Esophagus (tissue), 2 donors: ENCODE measurements at regions not wholly inside any gene's neighbourhood (a gene's known extent, or its start where the extent isn't known, plus 50 kb on each side); places are given as distances from the start of the nearest gene placed in this dataset.
A peak's percentile ranks its signal among the peaks of the same experiment; 100 is the strongest.

Experiments used
- H3K27ac ChIP-seq, 2 donors: one replicate each; pipeline ENCODE4 v1.5.1; 2013; ENCODE audit warnings: low read depth in 2 of 2, mild to moderate bottlenecking in 2 of 2, inconsistent platforms in 1 of 2, low read length in 1 of 2, moderate library complexity in 1 of 2
- H3K27me3 ChIP-seq, 2 donors: one replicate each; pipeline ENCODE4 v1.6.1; 2013; ENCODE audit warnings: low read length in 2 of 2, control low read depth in 1 of 2, mild to moderate bottlenecking in 1 of 2; ENCODE audit not compliant: insufficient read depth in 2 of 2, control insufficient read depth in 1 of 2
- H3K36me3 ChIP-seq, 2 donors: one replicate each; pipeline ENCODE4 v1.6.1; 2013; ENCODE audit warnings: low read length in 1 of 2; ENCODE audit not compliant: control insufficient read depth in 2 of 2, insufficient read depth in 2 of 2
- H3K4me1 ChIP-seq, 2 donors: one replicate each; pipeline ENCODE4 v1.6.1; 2013; ENCODE audit warnings: low read length in 1 of 2; ENCODE audit not compliant: control insufficient read depth in 2 of 2, insufficient read depth in 2 of 2
- H3K4me3 ChIP-seq, 2 donors: one replicate each; pipeline ENCODE4 v1.5.1; 2013; ENCODE audit warnings: low read length in 2 of 2, mild to moderate bottlenecking in 2 of 2, low read depth in 1 of 2, moderate library complexity in 1 of 2
- H3K9me3 ChIP-seq, 2 donors: one replicate each; pipeline ENCODE4 v1.6.1; 2013; ENCODE audit warnings: mild to moderate bottlenecking in 2 of 2, low read depth in 1 of 2, low read length in 1 of 2, moderate library complexity in 1 of 2; ENCODE audit not compliant: control insufficient read depth in 2 of 2, insufficient read depth in 1 of 2
- WGBS, 2 donors: extraction: QIAGEN DNeasy Blood & Tissue Kit; methylation state at CpG; one replicate each; pipeline ENCODE4 v1.1.7; 2013; 5-methylcytosine and 5-hydroxymethylcytosine counted together
- donor health status: healthy with polysubstance abuse.
- donor health status: Bipolar disorder and iron deficiency.

GRCh38 chr10:113425008-113425407, 127.8 kb upstream of the HABP2 start:
- Histone ChIP-seq H3K4me3 (no peak overlapping the region), H3K36me3 (no peaks in the 10 kb centered on the region), H3K9me3 (peaks cover 0 to 7% of the 10 kb centered on the region in 2 donors), H3K27me3 (no peaks in the 10 kb centered on the region), H3K4me1 (no peaks in the 10 kb centered on the region), H3K27ac (peak overlapping the region in 1 of 2 donors; percentile 53)
- 83 to 91% methylated on average over 3 of the region's 3 CpGs for WGBS, 2 donors

- Histone ChIP-seq H3K27ac (no peak overlapping the region), H3K4me1 (no peaks in the 10 kb centered on the region), H3K4me3 (no peak overlapping the region), H3K9me3 (peaks cover 0 to 7% of the 10 kb centered on the region in 2 donors), H3K27me3 (no peaks in the 10 kb centered on the region), H3K36me3 (no peaks in the 10 kb centered on the region)
- WGBS, 2 donors, result 47 to 57% methylated on average over 7 of the region's 7 CpGs
Measured at GRCh38 chr10:113425541-113425951, 127.3 kb upstream of the HABP2 start.

GRCh38 chr10:113426181-113426877, 126.5 kb upstream of the HABP2 start:
- no peaks in the 10 kb centered on the region for H3K36me3 ChIP-seq
- H3K9me3 ChIP-seq, result peaks cover 0 to 2% of the 10 kb centered on the region in 2 donors
- H3K27me3 ChIP-seq, result no peaks in the 10 kb centered on the region
- H3K4me3 ChIP-seq, result no peak overlapping the region
- no peaks in the 10 kb centered on the region for H3K4me1 ChIP-seq
- no peak overlapping the region for H3K27ac ChIP-seq
- 82 to 88% methylated on average over 8 of the region's 8 CpGs for WGBS, 2 donors

GRCh38 chr10:113427236-113427735, 125.6 kb upstream of the HABP2 start:
- H3K4me1 ChIP-seq, result no peaks in the 10 kb centered on the region
- WGBS, 2 donors, result 81 to 85% methylated on average over 3 to 4 of the region's 4 CpGs

GRCh38 chr10:113427811-113428558, 124.9 kb upstream of the HABP2 start:
- Histone ChIP-seq H3K27me3 (no peaks in the 10 kb centered on the region), H3K27ac (no peak overlapping the region), H3K36me3 (no peaks in the 10 kb centered on the region), H3K4me3 (no peak overlapping the region), H3K9me3 (no peaks in the 10 kb centered on the region), H3K4me1 (no peaks in the 10 kb centered on the region)
- WGBS, 2 donors, result 86 to 89% methylated on average over 5 of the region's 5 CpGs

More at GRCh38 chr10:113427236-113427735, 125.6 kb upstream of the HABP2 start:
- H3K4me3 ChIP-seq, result no peak overlapping the region
- no peaks in the 10 kb centered on the region for H3K36me3 ChIP-seq
- no peaks in the 10 kb centered on the region for H3K27me3 ChIP-seq
- no peak overlapping the region for H3K27ac ChIP-seq
- H3K9me3 ChIP-seq, result no peaks in the 10 kb centered on the region

GRCh38 chr10:113430634-113431397, 122.0 kb upstream of the HABP2 start:
- WGBS, 2 donors, result 86 to 88% methylated on average over 6 of the region's 6 CpGs
- no peaks in the 10 kb centered on the region for H3K27me3 ChIP-seq
- no peaks in the 10 kb centered on the region for H3K9me3 ChIP-seq
- H3K27ac ChIP-seq, result no peak overlapping the region
- H3K4me1 ChIP-seq, result no peaks in the 10 kb centered on the region
- H3K4me3 ChIP-seq, result no peak overlapping the region
- H3K36me3 ChIP-seq, result no peaks in the 10 kb centered on the region

- H3K27me3 ChIP-seq, result no peaks in the 10 kb centered on the region
- no peaks in the 10 kb centered on the region for H3K9me3 ChIP-seq
- H3K27ac ChIP-seq, result no peak overlapping the region
- no peaks in the 10 kb centered on the region for H3K36me3 ChIP-seq
- H3K4me1 ChIP-seq, result no peaks in the 10 kb centered on the region
- 59 to 66% methylated on average over 16 of the region's 16 CpGs for WGBS, 2 donors
- H3K4me3 ChIP-seq, result no peak overlapping the region
Measured at GRCh38 chr10:113431398-113432160, 121.3 kb upstream of the HABP2 start.

GRCh38 chr10:113433711-113434110, 119.1 kb upstream of the HABP2 start:
- Histone ChIP-seq H3K27me3 (no peaks in the 10 kb centered on the region), H3K4me1 (no peaks in the 10 kb centered on the region), H3K9me3 (no peaks in the 10 kb centered on the region), H3K4me3 (no peak overlapping the region), H3K27ac (no peak overlapping the region), H3K36me3 (no peaks in the 10 kb centered on the region)
- WGBS, 2 donors, result 59 to 69% methylated on average over 2 of the region's 2 CpGs

- Histone ChIP-seq H3K4me1 (no peaks in the 10 kb centered on the region), H3K9me3 (no peaks in the 10 kb centered on the region), H3K4me3 (no peak overlapping the region), H3K27ac (no peak overlapping the region), H3K27me3 (no peaks in the 10 kb centered on the region), H3K36me3 (no peaks in the 10 kb centered on the region)
- 64 to 70% methylated on average over 3 of the region's 3 CpGs for WGBS, 2 donors
Measured at GRCh38 chr10:113434315-113434714, 118.5 kb upstream of the HABP2 start.
